ENCODE measurements at regions not wholly inside any gene's neighbourhood (a gene's known extent, or its start where the extent isn't known, plus 50 kb on each side); places are given as distances from the start of the nearest gene placed in this dataset.

GRCh38 chr15:52857937-52858781 lies 68.0 kb upstream of the ONECUT1 start:
- DNase-seq, result no peak

DNA sequence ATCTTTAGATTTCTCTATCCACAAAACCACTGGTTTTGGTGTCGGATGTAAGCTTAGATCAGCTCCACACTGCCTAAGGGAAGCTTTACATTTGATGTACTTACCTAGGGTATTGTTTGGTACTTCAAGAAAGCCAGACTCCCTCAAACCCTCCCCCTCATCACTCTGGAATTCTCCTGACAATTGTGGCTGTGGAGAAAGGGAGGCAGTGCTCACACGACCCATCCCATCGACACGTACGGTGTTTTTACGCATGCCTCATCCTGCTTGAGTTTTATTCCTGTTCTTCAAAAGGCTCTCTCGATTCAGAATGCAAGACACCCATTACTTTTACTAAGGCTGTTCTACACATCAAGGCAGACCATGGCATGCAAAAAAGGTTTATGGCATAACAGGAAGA lies 67.3 kb upstream of the ONECUT1 start:
- DNase-seq, result no peak

GRCh38 chr15:52856286-52856685 lies 66.2 kb upstream of the ONECUT1 start:
- DNase-seq, result no peak

DNA sequence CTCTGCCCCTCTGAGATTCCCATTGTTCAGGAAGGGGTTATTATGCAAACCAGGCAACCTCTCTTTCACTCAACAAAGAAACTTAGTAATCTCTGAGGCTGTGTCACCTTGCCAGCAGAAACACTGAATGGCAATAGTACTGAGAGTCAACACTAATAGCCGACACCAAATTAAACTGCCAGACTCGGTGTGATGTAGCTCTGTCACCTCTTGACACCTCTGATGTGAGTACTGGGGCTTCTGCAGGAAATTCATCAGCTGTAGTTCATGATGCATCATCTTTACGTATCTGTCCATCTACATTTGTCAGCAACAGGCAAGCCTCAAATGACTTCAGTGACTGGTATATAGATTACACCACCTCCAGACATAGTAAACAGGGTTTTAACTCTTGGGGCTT lies 65.0 kb upstream of the ONECUT1 start:
- DNase-seq, result no peak

DNA sequence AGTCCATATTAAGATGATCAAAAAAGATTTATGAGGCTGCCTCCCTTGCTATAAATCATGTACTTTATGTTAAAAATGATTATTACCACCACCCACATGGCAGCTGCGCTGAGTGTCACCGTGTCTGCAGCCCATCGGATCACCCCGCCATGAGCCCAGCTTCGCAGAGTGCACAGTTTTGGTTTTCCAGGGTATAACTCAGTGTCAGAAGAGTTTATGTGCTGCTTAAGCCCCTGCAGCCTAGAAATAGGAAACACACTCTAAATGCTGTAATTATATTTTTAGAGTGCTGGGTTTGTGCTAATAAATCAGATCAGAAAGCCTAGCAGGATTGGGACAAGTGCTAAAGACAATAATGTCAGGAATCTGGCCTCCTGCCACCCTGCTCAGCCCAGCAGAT lies 54.7 kb upstream of the ONECUT1 start:
- DNase-seq, result no peak
